RWPE2 (cell line): ENCODE measurements at regions not wholly inside any gene's neighbourhood (a gene's known extent, or its start where the extent isn't known, plus 50 kb on each side); places are given as distances from the start of the nearest gene placed in this dataset.

Source experiments
- ATAC-seq: fragments of 200-7000 bp; cut with Tn5 transposase; 3 replicates; pipeline ENCODE4 v1.9.1; 2021; ENCODE audit warnings: low read depth
- DNase-seq: peaks from one replicate; pipeline ENCODE4 v3.0.0-alpha.2; 2020; ENCODE audit warnings: low spot score
- H3K27ac ChIP-seq: fragments of 450-650 bp; 2 replicates; pipeline ENCODE4 v1.5.1; 2017; ENCODE audit warnings: mild to moderate bottlenecking; ENCODE audit not compliant: poor library complexity, severe bottlenecking
- H3K27me3 ChIP-seq: fragments of 250-450 bp; sonication (Bioruptor Pico); 2 replicates; pipeline ENCODE4 v1.5.1; 2021; ENCODE audit warnings: mild to moderate bottlenecking, moderate library complexity; ENCODE audit not compliant: insufficient read depth, poor library complexity, severe bottlenecking
- H3K36me3 ChIP-seq: fragments of 250-450 bp; sonication (Bioruptor Pico); 2 replicates; pipeline ENCODE4 v1.5.1; 2020; ENCODE audit warnings: low read depth, mild to moderate bottlenecking, moderate library complexity
- H3K4me1 ChIP-seq: fragments of 250-450 bp; sonication (Bioruptor Pico); 2 replicates; pipeline ENCODE4 v1.5.1; 2021; ENCODE audit warnings: mild to moderate bottlenecking, moderate library complexity; ENCODE audit not compliant: insufficient read depth, poor library complexity, severe bottlenecking
- H3K4me3 ChIP-seq: fragments of 250-450 bp; sonication (Bioruptor Pico); 2 replicates; pipeline ENCODE4 v1.5.1; 2021; ENCODE audit warnings: mild to moderate bottlenecking, moderate library complexity; ENCODE audit not compliant: severe bottlenecking
- H3K9me3 ChIP-seq: fragments of 250-450 bp; sonication (Bioruptor Pico); 2 replicates; pipeline ENCODE4 v1.5.1; 2021; ENCODE audit warnings: mild to moderate bottlenecking, moderate library complexity; ENCODE audit not compliant: severe bottlenecking
- TF ChIP-seq, protein P1 (sequence below): fragments of 450-650 bp; IDR thresholded peaks from one replicate; pipeline ENCODE4 v1.5.1; 2017; ENCODE audit warnings: mild to moderate bottlenecking, moderate library complexity; ENCODE audit not compliant: poor library complexity, severe bottlenecking

GRCh38 chr2:151007365-151007764, 254.3 kb downstream of the RBM43 start:
- TF ChIP-seq, protein P1, sequence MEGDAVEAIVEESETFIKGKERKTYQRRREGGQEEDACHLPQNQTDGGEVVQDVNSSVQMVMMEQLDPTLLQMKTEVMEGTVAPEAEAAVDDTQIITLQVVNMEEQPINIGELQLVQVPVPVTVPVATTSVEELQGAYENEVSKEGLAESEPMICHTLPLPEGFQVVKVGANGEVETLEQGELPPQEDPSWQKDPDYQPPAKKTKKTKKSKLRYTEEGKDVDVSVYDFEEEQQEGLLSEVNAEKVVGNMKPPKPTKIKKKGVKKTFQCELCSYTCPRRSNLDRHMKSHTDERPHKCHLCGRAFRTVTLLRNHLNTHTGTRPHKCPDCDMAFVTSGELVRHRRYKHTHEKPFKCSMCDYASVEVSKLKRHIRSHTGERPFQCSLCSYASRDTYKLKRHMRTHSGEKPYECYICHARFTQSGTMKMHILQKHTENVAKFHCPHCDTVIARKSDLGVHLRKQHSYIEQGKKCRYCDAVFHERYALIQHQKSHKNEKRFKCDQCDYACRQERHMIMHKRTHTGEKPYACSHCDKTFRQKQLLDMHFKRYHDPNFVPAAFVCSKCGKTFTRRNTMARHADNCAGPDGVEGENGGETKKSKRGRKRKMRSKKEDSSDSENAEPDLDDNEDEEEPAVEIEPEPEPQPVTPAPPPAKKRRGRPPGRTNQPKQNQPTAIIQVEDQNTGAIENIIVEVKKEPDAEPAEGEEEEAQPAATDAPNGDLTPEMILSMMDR, result no peak
- no peak; the same call in 2 of the 3 replicates for ATAC-seq
- Histone ChIP-seq H3K36me3 (no peaks in the 10 kb centered on the region), H3K27me3 (no peaks in the 10 kb centered on the region), H3K9me3 (no peaks in the 10 kb centered on the region), H3K4me1 (no peaks in the 10 kb centered on the region), H3K4me3 (no peak overlapping the region), H3K27ac (no peak overlapping the region)
- DNase-seq, result no peak

- no peak for ATAC-seq
Observed at GRCh38 chr2:151002959-151003600, 258.6 kb downstream of the RBM43 start.

GRCh38 chr2:150997702-150998440, 263.8 kb downstream of the RBM43 start:
- TF ChIP-seq, protein P1, result no peak
- Histone ChIP-seq H3K9me3 (no peaks in the 10 kb centered on the region), H3K4me1 (no peaks in the 10 kb centered on the region), H3K4me3 (no peak overlapping the region), H3K27me3 (no peaks in the 10 kb centered on the region), H3K27ac (no peak overlapping the region), H3K36me3 (no peaks in the 10 kb centered on the region)
- no peak for DNase-seq
- no peak for ATAC-seq

More at GRCh38 chr2:151002959-151003600, 258.6 kb downstream of the RBM43 start:
- no peak for DNase-seq
- no peaks in the 10 kb centered on the region for H3K27me3 ChIP-seq
- no peak overlapping the region for H3K4me3 ChIP-seq
- TF ChIP-seq, protein P1, result no peak
- no peaks in the 10 kb centered on the region for H3K9me3 ChIP-seq
- no peaks in the 10 kb centered on the region for H3K36me3 ChIP-seq
- no peaks in the 10 kb centered on the region for H3K4me1 ChIP-seq
- H3K27ac ChIP-seq, result no peak overlapping the region

DNA sequence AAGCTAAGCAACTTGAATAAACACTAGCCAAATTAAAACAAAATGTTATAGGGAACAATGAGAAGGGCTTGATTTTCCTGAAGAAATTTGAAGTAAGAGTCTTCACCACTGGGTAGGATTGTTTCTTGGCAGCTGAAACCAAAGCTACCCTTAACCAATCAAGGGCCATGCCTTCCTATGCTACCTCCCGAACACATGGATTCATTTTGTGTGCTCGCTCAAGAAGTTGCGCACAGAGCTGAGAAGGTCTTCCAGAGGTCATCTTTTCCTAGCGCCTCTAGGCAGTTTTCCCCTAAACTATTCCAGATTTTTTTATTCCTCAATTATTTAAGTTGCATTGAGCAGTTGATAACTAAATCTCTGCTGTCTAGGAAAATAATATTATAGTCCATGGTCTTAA, 264.6 kb downstream of the RBM43 start:
- H3K4me3 ChIP-seq, result no peak overlapping the region
- H3K36me3 ChIP-seq, result no peaks in the 10 kb centered on the region
- TF ChIP-seq, protein P1, result no peak
- H3K27ac ChIP-seq, result no peak overlapping the region
- H3K4me1 ChIP-seq, result no peaks in the 10 kb centered on the region
- no peaks in the 10 kb centered on the region for H3K27me3 ChIP-seq
- ATAC-seq (no peak), DNase-seq (no peak)
- H3K9me3 ChIP-seq, result no peaks in the 10 kb centered on the region

- DNase-seq (no peak), ATAC-seq (no peak)
- TF ChIP-seq, protein P1, result no peak
- Histone ChIP-seq H3K4me1 (no peaks in the 10 kb centered on the region), H3K9me3 (no peaks in the 10 kb centered on the region), H3K4me3 (no peak overlapping the region), H3K27ac (no peak overlapping the region), H3K36me3 (no peaks in the 10 kb centered on the region), H3K27me3 (no peaks in the 10 kb centered on the region)
Observed at GRCh38 chr2:150994076-150994475, 267.6 kb downstream of the RBM43 start.
